ENCODE measurements at regions not wholly inside any gene's neighbourhood (a gene's known extent, or its start where the extent isn't known, plus 50 kb on each side); places are given as distances from the start of the nearest gene placed in this dataset.
"Not testable (repeated sequence)": the region's sequence is repeated elsewhere in the genome, so short reads cannot be mapped to it uniquely, and the experiment has no call there.

- TF ChIP-seq ZFP30 (CRISPR knock-in tag; IDR thresholded peaks at IDR 0.05); ZNF8 (CRISPR knock-in tag; IDR thresholded peaks at IDR 0.05); PATZ1 (CRISPR knock-in tag; IDR thresholded peaks at IDR 0.05; ENCODE audit: borderline replicate concordance); RARB (CRISPR knock-in tag; IDR thresholded peaks at IDR 0.05); POU6F1 (CRISPR knock-in tag; IDR thresholded peaks at IDR 0.05; ENCODE audit: borderline replicate concordance, low read depth): not testable (repeated sequence)
- TF ChIP-seq, protein P1, sequence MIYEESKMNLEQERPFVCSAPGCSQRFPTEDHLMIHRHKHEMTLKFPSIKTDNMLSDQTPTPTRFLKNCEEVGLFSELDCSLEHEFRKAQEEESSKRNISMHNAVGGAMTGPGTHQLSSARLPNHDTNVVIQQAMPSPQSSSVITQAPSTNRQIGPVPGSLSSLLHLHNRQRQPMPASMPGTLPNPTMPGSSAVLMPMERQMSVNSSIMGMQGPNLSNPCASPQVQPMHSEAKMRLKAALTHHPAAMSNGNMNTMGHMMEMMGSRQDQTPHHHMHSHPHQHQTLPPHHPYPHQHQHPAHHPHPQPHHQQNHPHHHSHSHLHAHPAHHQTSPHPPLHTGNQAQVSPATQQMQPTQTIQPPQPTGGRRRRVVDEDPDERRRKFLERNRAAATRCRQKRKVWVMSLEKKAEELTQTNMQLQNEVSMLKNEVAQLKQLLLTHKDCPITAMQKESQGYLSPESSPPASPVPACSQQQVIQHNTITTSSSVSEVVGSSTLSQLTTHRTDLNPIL (CRISPR knock-in tag; IDR thresholded peaks at IDR 0.05; ENCODE audit: low read depth) = not testable (repeated sequence)
Observed at GRCh38 chr21:6080941-6081655, 4440.3 kb upstream of the TPTE start.

Data from SK-N-SH treated with all-trans-retinoic acid at 6 μM for 48 hours (cell line).